ENCODE measurements at regions not wholly inside any gene's neighbourhood (a gene's known extent, or its start where the extent isn't known, plus 50 kb on each side); places are given as distances from the start of the nearest gene placed in this dataset.

DNA sequence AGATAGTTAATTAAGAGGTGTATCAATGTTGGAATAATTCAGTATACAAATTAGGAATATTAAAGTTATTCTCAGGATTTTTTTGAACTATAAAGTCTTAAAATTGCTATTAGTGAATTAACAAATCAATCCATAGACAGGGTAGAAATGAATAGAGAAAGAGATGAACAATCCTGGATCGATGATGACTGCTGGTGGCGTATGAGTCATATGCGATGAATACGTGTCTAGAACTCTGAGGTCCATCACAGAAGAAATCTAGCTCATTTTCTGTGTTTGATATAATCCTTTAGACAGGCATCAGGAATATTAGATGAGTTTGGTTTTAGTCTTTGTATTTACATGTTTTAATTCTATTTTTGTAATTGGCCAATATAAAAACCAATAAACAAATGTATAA lies 85.4 kb upstream of the RTL1 start:
- H3K4me2 ChIP-seq (ENCODE audit: insufficient read depth, low read length) = no peak overlapping the region

DNA sequence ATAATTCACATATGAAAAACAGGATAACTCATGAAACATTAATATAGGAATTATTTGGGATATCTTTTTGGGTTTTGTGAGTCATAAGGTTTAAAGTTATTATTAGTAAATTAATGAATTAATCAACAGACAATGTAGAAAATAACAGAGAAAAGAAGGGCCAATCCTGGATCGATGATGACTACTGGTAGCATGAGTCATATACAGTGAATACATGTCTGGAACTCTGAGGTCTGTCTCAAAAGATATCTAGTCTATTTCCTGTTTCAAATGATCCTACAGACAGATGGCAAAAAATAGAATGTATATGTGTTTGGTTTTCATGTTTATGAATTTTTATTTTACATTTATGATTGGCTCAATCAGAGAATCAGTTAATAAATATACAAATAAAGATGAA lies 86.4 kb upstream of the RTL1 start:
- Histone ChIP-seq H3K4me3 (ENCODE audit: insufficient read depth, low read length) (no peak overlapping the region), H3K27me3 (ENCODE audit: insufficient read depth, low read length) (no peaks in the 10 kb centered on the region), H3K4me2 (ENCODE audit: insufficient read depth, low read length) (no peak overlapping the region), H3K9me3 (ENCODE audit: low read depth, low read length) (no peaks in the 10 kb centered on the region), H3K79me2 (ENCODE audit: insufficient read depth, low read length) (no peaks in the 10 kb centered on the region), H3K36me3 (ENCODE audit: insufficient read depth, low read length) (peaks cover 54% of the 10 kb centered on the region), H3K27ac (ENCODE audit: low read depth, low read length) (no peak overlapping the region), H3K4me1 (ENCODE audit: insufficient read depth, low read length) (peaks cover 3% of the 10 kb centered on the region), H4K20me1 (ENCODE audit: insufficient read depth, low read length) (peaks cover 5% of the 10 kb centered on the region), H2AFZ (ENCODE audit: low read length) (no peak overlapping the region)
- TF ChIP-seq, protein P1, sequence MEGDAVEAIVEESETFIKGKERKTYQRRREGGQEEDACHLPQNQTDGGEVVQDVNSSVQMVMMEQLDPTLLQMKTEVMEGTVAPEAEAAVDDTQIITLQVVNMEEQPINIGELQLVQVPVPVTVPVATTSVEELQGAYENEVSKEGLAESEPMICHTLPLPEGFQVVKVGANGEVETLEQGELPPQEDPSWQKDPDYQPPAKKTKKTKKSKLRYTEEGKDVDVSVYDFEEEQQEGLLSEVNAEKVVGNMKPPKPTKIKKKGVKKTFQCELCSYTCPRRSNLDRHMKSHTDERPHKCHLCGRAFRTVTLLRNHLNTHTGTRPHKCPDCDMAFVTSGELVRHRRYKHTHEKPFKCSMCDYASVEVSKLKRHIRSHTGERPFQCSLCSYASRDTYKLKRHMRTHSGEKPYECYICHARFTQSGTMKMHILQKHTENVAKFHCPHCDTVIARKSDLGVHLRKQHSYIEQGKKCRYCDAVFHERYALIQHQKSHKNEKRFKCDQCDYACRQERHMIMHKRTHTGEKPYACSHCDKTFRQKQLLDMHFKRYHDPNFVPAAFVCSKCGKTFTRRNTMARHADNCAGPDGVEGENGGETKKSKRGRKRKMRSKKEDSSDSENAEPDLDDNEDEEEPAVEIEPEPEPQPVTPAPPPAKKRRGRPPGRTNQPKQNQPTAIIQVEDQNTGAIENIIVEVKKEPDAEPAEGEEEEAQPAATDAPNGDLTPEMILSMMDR (IDR thresholded peaks at IDR 0.05; ENCODE audit: extremely low read depth, low read depth, low read length) = no peak
- DNase-seq (ENCODE audit: insufficient read length, low spot score, missing footprints) = no peak

More for the DNA sequence above, 85.4 kb upstream of the RTL1 start:
- Histone ChIP-seq H3K79me2 (ENCODE audit: insufficient read depth, low read length) (no peaks in the 10 kb centered on the region), H3K4me1 (ENCODE audit: insufficient read depth, low read length) (peaks cover 3% of the 10 kb centered on the region), H4K20me1 (ENCODE audit: insufficient read depth, low read length) (peaks cover 5% of the 10 kb centered on the region), H2AFZ (ENCODE audit: low read length) (no peak overlapping the region), H3K27ac (ENCODE audit: low read depth, low read length) (no peak overlapping the region), H3K27me3 (ENCODE audit: insufficient read depth, low read length) (no peaks in the 10 kb centered on the region), H3K4me3 (ENCODE audit: insufficient read depth, low read length) (no peak overlapping the region), H3K9me3 (ENCODE audit: low read depth, low read length) (no peaks in the 10 kb centered on the region), H3K36me3 (ENCODE audit: insufficient read depth, low read length) (peaks cover 58% of the 10 kb centered on the region)
- DNase-seq (ENCODE audit: insufficient read length, low spot score, missing footprints) = no peak
- TF ChIP-seq, protein P1 (IDR thresholded peaks at IDR 0.05; ENCODE audit: extremely low read depth, low read depth, low read length) = no peak

DNA sequence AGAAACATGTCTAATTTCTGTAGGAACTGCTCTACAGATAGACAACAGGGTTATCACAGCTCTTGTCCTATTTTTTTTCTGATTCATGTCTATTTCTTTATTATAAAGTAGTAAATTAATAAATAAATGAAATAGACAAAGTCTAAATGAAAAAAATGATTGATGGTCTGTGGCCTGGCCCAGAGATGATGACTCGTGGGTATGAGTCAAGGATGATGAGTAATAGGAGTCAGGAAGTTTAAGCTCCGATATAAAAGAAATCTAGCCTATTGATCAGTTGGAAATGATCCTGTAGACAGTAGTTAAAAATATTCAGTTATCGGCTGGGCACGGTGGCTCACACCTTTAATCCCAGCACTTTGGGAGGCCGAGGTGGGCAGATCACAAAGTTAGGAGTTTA lies 90.6 kb upstream of the RTL1 start:
- H3K4me3 ChIP-seq (ENCODE audit: insufficient read depth, low read length) = no peak overlapping the region
- no peak for DNase-seq (ENCODE audit: insufficient read length, low spot score, missing footprints)
- peaks cover 7% of the 10 kb centered on the region for H3K79me2 ChIP-seq (ENCODE audit: insufficient read depth, low read length)
- peaks cover 37% of the 10 kb centered on the region for H3K36me3 ChIP-seq (ENCODE audit: insufficient read depth, low read length)
- H4K20me1 ChIP-seq (ENCODE audit: insufficient read depth, low read length) = no peaks in the 10 kb centered on the region
- H3K27ac ChIP-seq (ENCODE audit: low read depth, low read length) = no peak overlapping the region
- no peak overlapping the region for H3K4me2 ChIP-seq (ENCODE audit: insufficient read depth, low read length)
- no peaks in the 10 kb centered on the region for H3K27me3 ChIP-seq (ENCODE audit: insufficient read depth, low read length)
- H3K9me3 ChIP-seq (ENCODE audit: low read depth, low read length) = no peaks in the 10 kb centered on the region
- TF ChIP-seq, protein P1 (IDR thresholded peaks at IDR 0.05; ENCODE audit: extremely low read depth, low read depth, low read length) = no peak
- no peaks in the 10 kb centered on the region for H3K4me1 ChIP-seq (ENCODE audit: insufficient read depth, low read length)
- no peak overlapping the region for H2AFZ ChIP-seq (ENCODE audit: low read length)

DNA sequence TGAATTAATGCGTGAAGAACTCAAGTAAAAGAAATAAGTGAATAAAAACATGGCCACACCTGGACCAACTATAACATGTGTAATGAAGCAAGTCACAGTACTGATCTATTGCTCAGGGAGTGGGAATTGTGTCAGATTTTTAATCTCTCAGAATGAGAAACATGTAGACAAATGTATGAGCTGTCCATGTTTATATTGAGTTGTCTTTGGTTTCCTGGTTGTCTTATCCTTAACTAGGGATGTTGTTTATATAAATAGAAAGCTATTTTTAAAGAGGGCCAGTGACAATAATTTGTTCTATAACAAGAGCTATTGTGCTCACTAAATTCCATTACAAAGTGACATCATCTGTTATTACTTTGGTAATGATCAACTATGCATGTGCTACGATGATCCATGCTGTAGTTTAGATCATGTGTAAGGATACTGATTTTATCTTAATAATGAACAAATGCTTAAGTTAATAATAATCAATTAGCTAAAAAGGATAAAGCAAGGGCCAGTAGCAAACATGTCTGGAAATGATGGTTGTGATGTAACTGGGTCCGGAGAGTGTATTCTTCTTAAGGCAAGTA lies 91.3 kb upstream of the RTL1 start:
- DNase-seq (ENCODE audit: insufficient read length, low spot score, missing footprints) = no peak
- Histone ChIP-seq H3K4me3 (ENCODE audit: insufficient read depth, low read length) (no peak overlapping the region), H2AFZ (ENCODE audit: low read length) (no peak overlapping the region), H3K27ac (ENCODE audit: low read depth, low read length) (no peak overlapping the region), H3K9me3 (ENCODE audit: low read depth, low read length) (no peaks in the 10 kb centered on the region), H3K36me3 (ENCODE audit: insufficient read depth, low read length) (peaks cover 32% of the 10 kb centered on the region), H3K79me2 (ENCODE audit: insufficient read depth, low read length) (peaks cover 7% of the 10 kb centered on the region), H3K4me1 (ENCODE audit: insufficient read depth, low read length) (no peaks in the 10 kb centered on the region), H4K20me1 (ENCODE audit: insufficient read depth, low read length) (no peaks in the 10 kb centered on the region), H3K4me2 (ENCODE audit: insufficient read depth, low read length) (no peak overlapping the region), H3K27me3 (ENCODE audit: insufficient read depth, low read length) (no peaks in the 10 kb centered on the region)
- TF ChIP-seq, protein P1 (IDR thresholded peaks at IDR 0.05; ENCODE audit: extremely low read depth, low read depth, low read length) = no peak
